HepG2 (cell line): ENCODE measurements at regions not wholly inside any gene's neighbourhood (a gene's known extent, or its start where the extent isn't known, plus 50 kb on each side); places are given as distances from the start of the nearest gene placed in this dataset.

Experiments
- ATAC-seq: fragments of 200-7000 bp; cut with Tn5 transposase; 3 replicates; pipeline ENCODE4 v1.9.1; 2020; ENCODE audit warnings: mild to moderate bottlenecking, moderate library complexity
- BruUV-seq: library from RNA; stranded (reverse); fragments of 400-500 nt; replicated peaks from 2 replicates; lab custom pipeline; 2021; lab: Mats Ljungman, UMichigan
- CTCF ChIA-PET: fragments of 300-600 bp; formaldehyde crosslinking; extraction: SDS; loops from one replicate; lab custom pipeline; 2021; ENCODE audit warnings: low total read pairs, inconsistent platforms, low intra/inter-chr PET ratio; lab: Yijun Ruan, JAX
- POLR2A ChIA-PET: fragments of 350-600 bp; sonication (Branson Sonifier 250); formaldehyde crosslinking; loops from one replicate; lab custom pipeline; 2020; ENCODE audit warnings: antibody characterized with exemption, inconsistent platforms; lab: Yijun Ruan, JAX
- DNase-seq: peaks from one replicate; pipeline ENCODE4 v3.0.0-alpha.2; 2015; ENCODE audit warnings: low spot score
- FAIRE-seq: peaks from 3 replicates; lab custom pipeline; 2011; peaks lifted over from hg19 to GRCh38; lab: Jason Lieb, UNC
- H2AFZ ChIP-seq: one replicate; pipeline ENCODE4 v1.6.1; 2011; ENCODE audit warnings: low read length, inconsistent platforms
- H3K27ac ChIP-seq: fragments of 300-600 bp; 3 replicates; pipeline ENCODE4 v1.8.0; 2011; ENCODE audit warnings: mixed run types, mild to moderate bottlenecking, mixed read lengths, low read length, inconsistent platforms; ENCODE audit not compliant: insufficient read depth; ENCODE audit errors: extremely low read length
- H3K27me3 ChIP-seq, 2 experiments: fragments of 200-600 bp in 1 of 2; 2 replicates in 1 of 2; 3 replicates in 1 of 2; pipeline versions ENCODE4 v1.6.0 to v1.8.0; 2011; ENCODE audit warnings: low read length in 2 of 2, mild to moderate bottlenecking in 2 of 2, moderate library complexity in 2 of 2, inconsistent platforms in 1 of 2; ENCODE audit not compliant: insufficient read depth in 2 of 2, control insufficient read depth in 1 of 2
- H3K36me3 ChIP-seq, 2 experiments: fragments of 200-600 bp in 1 of 2; replicated peaks in 1 of 2; 2 replicates in 1 of 2; 3 replicates in 1 of 2; pipeline versions ENCODE4 v1.5.1 to v1.8.0; 2011; ENCODE audit warnings: low read length in 2 of 2, inconsistent platforms in 1 of 2; ENCODE audit not compliant: insufficient read depth in 2 of 2, control insufficient read depth in 1 of 2
- H3K4me1 ChIP-seq: 2 replicates; pipeline ENCODE4 v1.5.1; 2012; ENCODE audit warnings: low read length, inconsistent platforms; ENCODE audit not compliant: insufficient read depth
- H3K4me2 ChIP-seq: 2 replicates; pipeline ENCODE4 v1.6.0; 2011; ENCODE audit warnings: low read depth, low read length, inconsistent platforms
- H3K4me3 ChIP-seq, 3 experiments: fragments of 200-600 bp in 1 of 3; sonication (generic), shearing (Covaris generic) in 1 of 3; replicated peaks in 1 of 3; 2 replicates each; pipeline ENCODE4 v1.5.1; 2011 to 2016; ENCODE audit warnings: low read length in 3 of 3, inconsistent platforms in 2 of 3, low read depth in 2 of 3, mild to moderate bottlenecking in 2 of 3, control low read depth in 1 of 3, mixed read lengths in 1 of 3; ENCODE audit not compliant: insufficient read depth in 1 of 3
- H3K79me2 ChIP-seq: one replicate; pipeline ENCODE4 v1.6.1; 2011; ENCODE audit warnings: low read length, inconsistent platforms; ENCODE audit not compliant: insufficient read depth
- H3K9ac ChIP-seq: 2 replicates; pipeline ENCODE4 v1.6.0; 2011; ENCODE audit warnings: mild to moderate bottlenecking, low read depth, low read length, inconsistent platforms; ENCODE audit not compliant: insufficient read depth
- H3K9me3 ChIP-seq: 2 replicates; pipeline ENCODE4 v1.5.1; 2012; ENCODE audit warnings: mild to moderate bottlenecking, low read length
- H4K20me1 ChIP-seq: 2 replicates; pipeline ENCODE4 v1.6.0; 2011; ENCODE audit warnings: inconsistent platforms, mild to moderate bottlenecking, low read length, moderate library complexity; ENCODE audit not compliant: insufficient read depth
- BHLHE40 ChIP-seq: IDR thresholded peaks from 2 replicates; pipeline ENCODE4 v1.6.1; 2011; ENCODE audit warnings: low read length, improper control_type of control experiment
- GATA4 ChIP-seq: sonication (generic); IDR thresholded peaks from 2 replicates; pipeline ENCODE4 v1.6.1; 2016; ENCODE audit warnings: antibody characterized with exemption, low read depth, borderline replicate concordance
- GLI4 ChIP-seq: sonication (generic); formaldehyde crosslinking; IDR thresholded peaks from 2 replicates; pipeline ENCODE4 v1.5.1; 2020; ENCODE audit warnings: missing genetic modification reagents, mild to moderate bottlenecking, moderate library complexity, borderline replicate concordance
- IRF2 ChIP-seq: IDR thresholded peaks from 2 replicates; pipeline ENCODE4 v1.6.1; 2018; ENCODE audit warnings: missing genetic modification reagents, missing compliant biosample characterization
- KMT2B ChIP-seq: IDR thresholded peaks from 2 replicates; pipeline ENCODE4 v1.6.1; 2016; ENCODE audit warnings: missing genetic modification reagents, missing compliant biosample characterization
- RFX3 ChIP-seq: IDR thresholded peaks from 2 replicates; pipeline ENCODE4 v1.6.1; 2016; ENCODE audit warnings: missing biosample characterization, missing genetic modification reagents
- TEAD3 ChIP-seq: optimal IDR thresholded peaks from 2 replicates; pipeline ENCODE3; 2016; ENCODE audit warnings: borderline replicate concordance
- ZFY ChIP-seq: sonication (generic); formaldehyde crosslinking; IDR thresholded peaks from 2 replicates; pipeline ENCODE4 v1.4.0; 2020; ENCODE audit warnings: missing genetic modification reagents
- ZNF138 ChIP-seq: sonication (generic); formaldehyde crosslinking; IDR thresholded peaks from 2 replicates; pipeline ENCODE4 v1.5.0; 2020; ENCODE audit warnings: mild to moderate bottlenecking, low read depth, missing genetic modification reagents
- ZNF777 ChIP-seq: sonication (generic); formaldehyde crosslinking; IDR thresholded peaks from 2 replicates; pipeline ENCODE4 v1.4.0; 2020; ENCODE audit warnings: missing genetic modification reagents
- WGBS: methylation state at CpG from one replicate; pipeline ENCODE4 v1.1.6; 2017; ENCODE audit warnings: low lambda C conversion rate; 5-methylcytosine and 5-hydroxymethylcytosine counted together
- in situ Hi-C: cut with HindIII; loops from 2 replicates; pipeline ENCODE4 v1.10.0; 2017; ENCODE audit warnings: low pct_unique_long_range_greater_than_20kb; ENCODE audit not compliant: extremely low pct_ligation_motif_present
- intact Hi-C: fragments of 100-400 bp; cut with micrococcal nuclease; formaldehyde crosslinking; loops from one replicate; pipeline ENCODE4 v1.10.0; 2022; ENCODE audit not compliant: unreplicated experiment
- TF ChIP-seq, protein P1 (sequence below): sonication (generic); formaldehyde crosslinking; IDR thresholded peaks from 2 replicates; pipeline ENCODE4 v1.5.0; 2020; ENCODE audit warnings: mild to moderate bottlenecking, missing genetic modification reagents
- TF ChIP-seq, protein P2 (sequence below): sonication (generic); formaldehyde crosslinking; IDR thresholded peaks from one replicate; pipeline ENCODE4 v1.5.1; 2020; ENCODE audit warnings: mild to moderate bottlenecking, missing genetic modification reagents; ENCODE audit errors: not compliant biosample characterization
- TF ChIP-seq, protein P3 (sequence below): sonication (generic); formaldehyde crosslinking; IDR thresholded peaks from 2 replicates; pipeline ENCODE4 v1.5.1; 2020; ENCODE audit warnings: missing genetic modification reagents, mild to moderate bottlenecking, borderline replicate concordance

DNA sequence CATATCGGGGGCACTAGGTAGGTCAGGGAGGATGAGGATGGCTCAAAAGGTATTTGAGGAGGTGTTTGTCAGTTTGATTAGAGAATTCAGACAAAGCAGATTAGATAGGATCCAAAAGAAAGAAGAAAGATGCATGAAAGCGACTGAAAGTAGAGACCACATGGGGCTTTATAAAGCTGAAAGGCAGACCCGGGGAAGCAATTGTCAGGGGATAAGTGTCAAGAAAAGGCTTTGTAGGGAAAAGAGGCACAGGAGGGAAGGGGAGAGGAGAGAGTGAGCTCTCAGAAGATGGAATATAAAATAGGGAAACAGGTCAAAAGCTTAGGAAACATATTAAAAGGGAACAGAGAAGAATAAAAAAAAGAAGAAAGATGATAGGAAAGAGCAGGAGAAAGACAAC is 308.2 kb upstream of the RORA start (continued):
- TF ChIP-seq, protein P1, sequence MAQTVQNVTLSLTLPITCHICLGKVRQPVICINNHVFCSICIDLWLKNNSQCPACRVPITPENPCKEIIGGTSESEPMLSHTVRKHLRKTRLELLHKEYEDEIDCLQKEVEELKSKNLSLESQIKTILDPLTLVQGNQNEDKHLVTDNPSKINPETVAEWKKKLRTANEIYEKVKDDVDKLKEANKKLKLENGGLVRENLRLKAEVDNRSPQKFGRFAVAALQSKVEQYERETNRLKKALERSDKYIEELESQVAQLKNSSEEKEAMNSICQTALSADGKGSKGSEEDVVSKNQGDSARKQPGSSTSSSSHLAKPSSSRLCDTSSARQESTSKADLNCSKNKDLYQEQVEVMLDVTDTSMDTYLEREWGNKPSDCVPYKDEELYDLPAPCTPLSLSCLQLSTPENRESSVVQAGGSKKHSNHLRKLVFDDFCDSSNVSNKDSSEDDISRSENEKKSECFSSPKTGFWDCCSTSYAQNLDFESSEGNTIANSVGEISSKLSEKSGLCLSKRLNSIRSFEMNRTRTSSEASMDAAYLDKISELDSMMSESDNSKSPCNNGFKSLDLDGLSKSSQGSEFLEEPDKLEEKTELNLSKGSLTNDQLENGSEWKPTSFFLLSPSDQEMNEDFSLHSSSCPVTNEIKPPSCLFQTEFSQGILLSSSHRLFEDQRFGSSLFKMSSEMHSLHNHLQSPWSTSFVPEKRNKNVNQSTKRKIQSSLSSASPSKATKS (CRISPR knock-in tag), result no peak

DNA sequence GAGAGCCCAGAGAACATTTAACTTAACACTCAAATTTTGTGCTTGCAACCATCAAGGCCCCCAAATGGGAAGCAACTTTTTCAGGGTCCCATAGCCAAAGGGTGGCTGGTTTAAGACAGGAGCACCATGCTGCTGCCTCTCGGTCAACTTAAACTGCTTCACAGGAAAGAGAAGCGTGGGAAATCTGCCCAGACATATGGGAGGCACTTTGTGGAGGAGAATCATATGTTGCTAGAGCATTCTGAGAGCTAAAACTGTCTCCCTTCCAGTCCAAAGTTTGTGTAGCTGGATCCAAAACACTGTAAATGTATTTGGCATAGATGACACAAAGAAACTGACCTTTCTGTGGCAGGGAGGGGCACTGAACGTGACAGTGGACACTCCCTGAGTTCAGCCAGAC is 305.9 kb upstream of the RORA start:
- CTCF ChIA-PET, result no interaction called here
- no peaks in the 10 kb centered on the region for H3K4me1 ChIP-seq
- ATAC-seq (no peak), DNase-seq (no peak), FAIRE-seq (no peak)
- intact Hi-C loops, result no loop called here
- no peak overlapping the region for H3K4me3 ChIP-seq
- H3K36me3 ChIP-seq, result no peaks in the 10 kb centered on the region
- no peaks in the 10 kb centered on the region for H3K9me3 ChIP-seq
- H3K79me2 ChIP-seq, result no peaks in the 10 kb centered on the region
- no peak overlapping the region for H3K9ac ChIP-seq
- H3K27me3 ChIP-seq, result no peaks in the 10 kb centered on the region
- no peaks in the 10 kb centered on the region for H4K20me1 ChIP-seq
- no peak overlapping the region for H2AFZ ChIP-seq
- in situ Hi-C loops, result no loop called here
- H3K4me2 ChIP-seq, result no peak overlapping the region
- WGBS, result 0% methylated on average over 2 of the region's 3 CpGs
- POLR2A ChIA-PET, result no interaction called here
- H3K27ac ChIP-seq, result no peak overlapping the region
- BruUV-seq, result no TSS peak
- TF ChIP-seq TEAD3 (CRISPR knock-in tag) (no peak), RFX3 (no peak), ZNF777 (CRISPR knock-in tag) (no peak), GLI4 (CRISPR knock-in tag) (no peak), KMT2B (CRISPR knock-in tag) (no peak), IRF2 (CRISPR knock-in tag) (no peak), ZNF138 (CRISPR knock-in tag) (no peak), ZFY (CRISPR knock-in tag) (no peak), BHLHE40 (no peak), GATA4 (no peak)
- TF ChIP-seq, protein P2, sequence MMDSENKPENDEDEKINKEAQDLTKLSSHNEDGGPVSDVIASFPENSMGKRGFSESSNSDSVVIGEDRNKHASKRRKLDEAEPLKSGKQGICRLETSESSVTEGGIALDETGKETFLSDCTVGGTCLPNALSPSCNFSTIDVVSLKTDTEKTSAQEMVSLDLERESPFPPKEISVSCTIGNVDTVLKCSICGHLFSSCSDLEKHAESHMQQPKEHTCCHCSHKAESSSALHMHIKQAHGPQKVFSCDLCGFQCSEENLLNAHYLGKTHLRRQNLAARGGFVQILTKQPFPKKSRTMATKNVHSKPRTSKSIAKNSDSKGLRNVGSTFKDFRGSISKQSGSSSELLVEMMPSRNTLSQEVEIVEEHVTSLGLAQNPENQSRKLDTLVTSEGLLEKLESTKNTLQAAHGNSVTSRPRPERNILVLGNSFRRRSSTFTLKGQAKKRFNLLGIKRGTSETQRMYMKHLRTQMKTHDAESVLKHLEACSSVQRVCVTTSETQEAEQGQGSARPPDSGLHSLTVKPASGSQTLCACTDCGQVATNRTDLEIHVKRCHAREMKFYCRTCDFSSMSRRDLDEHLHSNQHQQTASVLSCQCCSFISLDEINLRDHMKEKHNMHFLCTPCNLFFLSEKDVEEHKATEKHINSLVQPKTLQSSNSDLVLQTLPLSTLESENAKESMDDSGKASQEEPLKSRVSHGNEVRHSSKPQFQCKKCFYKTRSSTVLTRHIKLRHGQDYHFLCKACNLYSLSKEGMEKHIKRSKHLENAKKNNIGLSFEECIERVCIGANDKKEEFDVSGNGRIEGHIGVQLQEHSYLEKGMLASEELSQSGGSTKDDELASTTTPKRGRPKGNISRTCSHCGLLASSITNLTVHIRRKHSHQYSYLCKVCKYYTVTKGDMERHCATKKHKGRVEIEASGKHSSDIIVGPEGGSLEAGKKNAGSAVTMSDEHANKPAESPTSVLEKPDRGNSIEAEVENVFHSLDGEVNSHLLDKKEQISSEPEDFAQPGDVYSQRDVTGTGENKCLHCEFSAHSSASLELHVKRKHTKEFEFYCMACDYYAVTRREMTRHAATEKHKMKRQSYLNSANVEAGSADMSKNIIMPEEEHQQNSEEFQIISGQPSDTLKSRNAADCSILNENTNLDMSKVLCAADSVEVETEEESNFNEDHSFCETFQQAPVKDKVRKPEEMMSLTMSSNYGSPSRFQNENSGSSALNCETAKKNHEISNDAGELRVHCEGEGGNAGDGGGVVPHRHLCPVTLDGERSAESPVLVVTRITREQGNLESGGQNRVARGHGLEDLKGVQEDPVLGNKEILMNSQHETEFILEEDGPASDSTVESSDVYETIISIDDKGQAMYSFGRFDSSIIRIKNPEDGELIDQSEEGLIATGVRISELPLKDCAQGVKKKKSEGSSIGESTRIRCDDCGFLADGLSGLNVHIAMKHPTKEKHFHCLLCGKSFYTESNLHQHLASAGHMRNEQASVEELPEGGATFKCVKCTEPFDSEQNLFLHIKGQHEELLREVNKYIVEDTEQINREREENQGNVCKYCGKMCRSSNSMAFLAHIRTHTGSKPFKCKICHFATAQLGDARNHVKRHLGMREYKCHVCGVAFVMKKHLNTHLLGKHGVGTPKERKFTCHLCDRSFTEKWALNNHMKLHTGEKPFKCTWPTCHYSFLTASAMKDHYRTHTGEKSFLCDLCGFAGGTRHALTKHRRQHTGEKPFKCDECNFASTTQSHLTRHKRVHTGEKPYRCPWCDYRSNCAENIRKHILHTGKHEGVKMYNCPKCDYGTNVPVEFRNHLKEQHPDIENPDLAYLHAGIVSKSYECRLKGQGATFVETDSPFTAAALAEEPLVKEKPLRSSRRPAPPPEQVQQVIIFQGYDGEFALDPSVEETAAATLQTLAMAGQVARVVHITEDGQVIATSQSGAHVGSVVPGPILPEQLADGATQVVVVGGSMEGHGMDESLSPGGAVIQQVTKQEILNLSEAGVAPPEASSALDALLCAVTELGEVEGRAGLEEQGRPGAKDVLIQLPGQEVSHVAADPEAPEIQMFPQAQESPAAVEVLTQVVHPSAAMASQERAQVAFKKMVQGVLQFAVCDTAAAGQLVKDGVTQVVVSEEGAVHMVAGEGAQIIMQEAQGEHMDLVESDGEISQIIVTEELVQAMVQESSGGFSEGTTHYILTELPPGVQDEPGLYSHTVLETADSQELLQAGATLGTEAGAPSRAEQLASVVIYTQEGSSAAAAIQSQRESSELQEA, result no peak
- TF ChIP-seq, protein P3, sequence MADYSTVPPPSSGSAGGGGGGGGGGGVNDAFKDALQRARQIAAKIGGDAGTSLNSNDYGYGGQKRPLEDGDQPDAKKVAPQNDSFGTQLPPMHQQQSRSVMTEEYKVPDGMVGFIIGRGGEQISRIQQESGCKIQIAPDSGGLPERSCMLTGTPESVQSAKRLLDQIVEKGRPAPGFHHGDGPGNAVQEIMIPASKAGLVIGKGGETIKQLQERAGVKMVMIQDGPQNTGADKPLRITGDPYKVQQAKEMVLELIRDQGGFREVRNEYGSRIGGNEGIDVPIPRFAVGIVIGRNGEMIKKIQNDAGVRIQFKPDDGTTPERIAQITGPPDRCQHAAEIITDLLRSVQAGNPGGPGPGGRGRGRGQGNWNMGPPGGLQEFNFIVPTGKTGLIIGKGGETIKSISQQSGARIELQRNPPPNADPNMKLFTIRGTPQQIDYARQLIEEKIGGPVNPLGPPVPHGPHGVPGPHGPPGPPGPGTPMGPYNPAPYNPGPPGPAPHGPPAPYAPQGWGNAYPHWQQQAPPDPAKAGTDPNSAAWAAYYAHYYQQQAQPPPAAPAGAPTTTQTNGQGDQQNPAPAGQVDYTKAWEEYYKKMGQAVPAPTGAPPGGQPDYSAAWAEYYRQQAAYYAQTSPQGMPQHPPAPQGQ (CRISPR knock-in tag), result no peak
